ENCODE measurements at regions not wholly inside any gene's neighbourhood (a gene's known extent, or its start where the extent isn't known, plus 50 kb on each side); places are given as distances from the start of the nearest gene placed in this dataset.

DNA sequence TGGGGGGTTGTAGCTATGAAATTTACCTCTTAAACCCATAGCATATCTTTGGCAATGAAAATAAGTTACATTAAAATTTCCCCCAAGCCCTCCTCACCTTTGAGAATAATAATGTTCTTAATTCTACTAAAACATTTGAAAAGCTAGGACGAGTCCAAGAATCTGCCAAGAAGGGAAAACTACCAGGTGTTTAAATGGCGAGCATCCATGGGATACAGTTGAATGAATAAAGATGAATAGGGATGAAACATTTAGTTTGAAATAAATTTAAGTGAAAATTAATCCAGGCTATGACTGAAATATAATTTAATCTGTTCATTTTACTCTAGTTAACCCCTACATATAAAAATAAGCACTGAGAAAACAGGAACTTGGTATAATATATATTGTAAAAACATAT is 536.7 kb downstream of the FLRT2 start:
- TF ChIP-seq EP300 (IDR thresholded peaks at IDR 0.05) = no peak
- TF ChIP-seq, protein P1, sequence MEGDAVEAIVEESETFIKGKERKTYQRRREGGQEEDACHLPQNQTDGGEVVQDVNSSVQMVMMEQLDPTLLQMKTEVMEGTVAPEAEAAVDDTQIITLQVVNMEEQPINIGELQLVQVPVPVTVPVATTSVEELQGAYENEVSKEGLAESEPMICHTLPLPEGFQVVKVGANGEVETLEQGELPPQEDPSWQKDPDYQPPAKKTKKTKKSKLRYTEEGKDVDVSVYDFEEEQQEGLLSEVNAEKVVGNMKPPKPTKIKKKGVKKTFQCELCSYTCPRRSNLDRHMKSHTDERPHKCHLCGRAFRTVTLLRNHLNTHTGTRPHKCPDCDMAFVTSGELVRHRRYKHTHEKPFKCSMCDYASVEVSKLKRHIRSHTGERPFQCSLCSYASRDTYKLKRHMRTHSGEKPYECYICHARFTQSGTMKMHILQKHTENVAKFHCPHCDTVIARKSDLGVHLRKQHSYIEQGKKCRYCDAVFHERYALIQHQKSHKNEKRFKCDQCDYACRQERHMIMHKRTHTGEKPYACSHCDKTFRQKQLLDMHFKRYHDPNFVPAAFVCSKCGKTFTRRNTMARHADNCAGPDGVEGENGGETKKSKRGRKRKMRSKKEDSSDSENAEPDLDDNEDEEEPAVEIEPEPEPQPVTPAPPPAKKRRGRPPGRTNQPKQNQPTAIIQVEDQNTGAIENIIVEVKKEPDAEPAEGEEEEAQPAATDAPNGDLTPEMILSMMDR (IDR thresholded peaks at IDR 0.05) = no peak
- TF ChIP-seq POLR2AphosphoS5 (IDR thresholded peaks at IDR 0.05) = no peak
- TF ChIP-seq POLR2A (IDR thresholded peaks at IDR 0.05; ENCODE audit: low read depth) = no peak
